Skeletal muscle tissue (tissue), 3 donors: ENCODE measurements at regions not wholly inside any gene's neighbourhood (a gene's known extent, or its start where the extent isn't known, plus 50 kb on each side); places are given as distances from the start of the nearest gene placed in this dataset.
"Not testable (repeated sequence)": the region's sequence is repeated elsewhere in the genome, so short reads cannot be mapped to it uniquely, and the experiment has no call there.

Source experiments
- H3K27ac ChIP-seq: one replicate; pipeline ENCODE4 v1.7.0; 2013; ENCODE audit warnings: mild to moderate bottlenecking, low read depth, low read length, inconsistent platforms
- H3K27me3 ChIP-seq, 3 donors: one replicate each; pipeline ENCODE4 v1.7.0; 2013; ENCODE audit warnings: low read length in 3 of 3; ENCODE audit not compliant: control insufficient read depth in 3 of 3, insufficient read depth in 3 of 3
- H3K36me3 ChIP-seq, 3 donors: one replicate each; pipeline ENCODE4 v1.7.0; 2013; ENCODE audit warnings: low read length in 3 of 3; ENCODE audit not compliant: control insufficient read depth in 3 of 3, insufficient read depth in 3 of 3
- H3K4me1 ChIP-seq, 3 donors: one replicate each; pipeline ENCODE4 v1.7.0; 2013; ENCODE audit warnings: low read length in 3 of 3, mild to moderate bottlenecking in 3 of 3; ENCODE audit not compliant: control insufficient read depth in 3 of 3, insufficient read depth in 3 of 3
- H3K4me3 ChIP-seq, 3 donors: one replicate each; pipeline ENCODE4 v1.7.0; 2013; ENCODE audit warnings: low read length in 3 of 3
- H3K9ac ChIP-seq, 3 donors: one replicate each; pipeline ENCODE4 v1.7.0; 2013; ENCODE audit warnings: low read length in 3 of 3, mild to moderate bottlenecking in 3 of 3, moderate library complexity in 2 of 3, low read depth in 1 of 3
- H3K9me3 ChIP-seq, 3 donors: one replicate each; pipeline ENCODE4 v1.7.0; 2013; ENCODE audit warnings: low read length in 3 of 3; ENCODE audit not compliant: control insufficient read depth in 3 of 3
- donor health status: Osteomylitis.

GRCh38 chr12:74780850-74781241, 243.2 kb downstream of the ATXN7L3B start:
- H3K27ac ChIP-seq, H3K27me3 ChIP-seq, H3K36me3 ChIP-seq, H3K4me3 ChIP-seq, H3K9ac ChIP-seq, H3K4me1 ChIP-seq, H3K9me3 ChIP-seq: not testable (repeated sequence)

- Histone ChIP-seq H3K27me3 (no peaks in the 10 kb centered on the region), H3K9ac (no peak overlapping the region), H3K4me1 (no peaks in the 10 kb centered on the region), H3K4me3 (no peak overlapping the region), H3K36me3 (no peaks in the 10 kb centered on the region), H3K27ac (no peak overlapping the region), H3K9me3 (no peaks in the 10 kb centered on the region)
Measured at GRCh38 chr12:74781991-74782485, 244.4 kb downstream of the ATXN7L3B start.

GRCh38 chr12:74790931-74791330, 253.3 kb downstream of the ATXN7L3B start:
- Histone ChIP-seq H3K27ac (no peak overlapping the region), H3K4me3 (no peak overlapping the region), H3K27me3 (no peaks in the 10 kb centered on the region), H3K36me3 (no peaks in the 10 kb centered on the region), H3K4me1 (no peaks in the 10 kb centered on the region), H3K9ac (no peak overlapping the region), H3K9me3 (no peaks in the 10 kb centered on the region)

GRCh38 chr12:74791365-74791764, 253.7 kb downstream of the ATXN7L3B start:
- Histone ChIP-seq H3K4me3 (no peak overlapping the region), H3K4me1 (no peaks in the 10 kb centered on the region), H3K9me3 (no peaks in the 10 kb centered on the region), H3K36me3 (no peaks in the 10 kb centered on the region), H3K27ac (no peak overlapping the region), H3K9ac (no peak overlapping the region), H3K27me3 (no peaks in the 10 kb centered on the region)

- Histone ChIP-seq H3K4me3 (no peak overlapping the region), H3K36me3 (no peaks in the 10 kb centered on the region), H3K9me3 (no peaks in the 10 kb centered on the region), H3K9ac (no peak overlapping the region), H3K4me1 (no peaks in the 10 kb centered on the region), H3K27me3 (no peaks in the 10 kb centered on the region), H3K27ac (no peak overlapping the region)
Measured at GRCh38 chr12:74794522-74794921, 256.9 kb downstream of the ATXN7L3B start.

- no peaks in the 10 kb centered on the region for H3K27me3 ChIP-seq
- no peak overlapping the region for H3K4me3 ChIP-seq
- H3K36me3 ChIP-seq: no peaks in the 10 kb centered on the region
- H3K4me1 ChIP-seq: no peaks in the 10 kb centered on the region
- H3K9me3 ChIP-seq: no peaks in the 10 kb centered on the region
- no peak overlapping the region for H3K27ac ChIP-seq
- peak overlapping the region in 1 of 3 donors; percentile 17 for H3K9ac ChIP-seq
Measured at GRCh38 chr12:74801625-74802024, 264.0 kb downstream of the ATXN7L3B start.

- Histone ChIP-seq H3K27me3 (no peaks in the 10 kb centered on the region), H3K9me3 (peaks cover 0 to 4% (median 0%) of the 10 kb centered on the region in 3 donors), H3K27ac (no peak overlapping the region), H3K4me1 (no peaks in the 10 kb centered on the region), H3K4me3 (no peak overlapping the region), H3K36me3 (no peaks in the 10 kb centered on the region), H3K9ac (no peak overlapping the region)
Measured at GRCh38 chr12:74816398-74817175, 279.0 kb downstream of the ATXN7L3B start.

- Histone ChIP-seq H3K36me3 (no peaks in the 10 kb centered on the region), H3K4me1 (no peaks in the 10 kb centered on the region), H3K4me3 (no peak overlapping the region), H3K27ac (no peak overlapping the region), H3K27me3 (no peaks in the 10 kb centered on the region), H3K9me3 (peaks cover 0 to 4% (median 0%) of the 10 kb centered on the region in 3 donors), H3K9ac (no peak overlapping the region)
Measured at GRCh38 chr12:74817499-74817898, 279.9 kb downstream of the ATXN7L3B start.

- no peaks in the 10 kb centered on the region for H3K27me3 ChIP-seq
- H3K27ac ChIP-seq: no peak overlapping the region
- peaks cover 0 to 4% (median 0%) of the 10 kb centered on the region in 3 donors for H3K9me3 ChIP-seq
- H3K36me3 ChIP-seq: no peaks in the 10 kb centered on the region
- no peak overlapping the region for H3K9ac ChIP-seq
- no peaks in the 10 kb centered on the region for H3K4me1 ChIP-seq
- H3K4me3 ChIP-seq: no peak overlapping the region
Measured at GRCh38 chr12:74818412-74818811, 280.8 kb downstream of the ATXN7L3B start.

GRCh38 chr12:74820324-74820723, 282.7 kb downstream of the ATXN7L3B start:
- Histone ChIP-seq H3K9ac (no peak overlapping the region), H3K36me3 (no peaks in the 10 kb centered on the region), H3K27me3 (no peaks in the 10 kb centered on the region), H3K4me1 (no peaks in the 10 kb centered on the region), H3K9me3 (peaks cover 0 to 4% (median 3%) of the 10 kb centered on the region in 3 donors), H3K4me3 (no peak overlapping the region), H3K27ac (no peak overlapping the region)
